Subcutaneous abdominal adipose tissue (tissue), 5 donors: ENCODE measurements at regions not wholly inside any gene's neighbourhood (a gene's known extent, or its start where the extent isn't known, plus 50 kb on each side); places are given as distances from the start of the nearest gene placed in this dataset.

Source experiments
- H3K27ac ChIP-seq: one replicate; pipeline ENCODE4 v1.7.0; 2013; ENCODE audit warnings: low read depth, mild to moderate bottlenecking, inconsistent platforms, low read length, moderate library complexity
- H3K27me3 ChIP-seq, 5 donors: one replicate each; pipeline ENCODE4 v1.7.0; 2013; ENCODE audit warnings: low read length in 5 of 5, inconsistent platforms in 1 of 5; ENCODE audit not compliant: control insufficient read depth in 5 of 5, insufficient read depth in 4 of 5
- H3K36me3 ChIP-seq, 5 donors: one replicate each; pipeline ENCODE4 v1.7.0; 2013; ENCODE audit warnings: low read length in 5 of 5; ENCODE audit not compliant: control insufficient read depth in 5 of 5, insufficient read depth in 5 of 5
- H3K4me1 ChIP-seq, 5 donors: one replicate each; pipeline ENCODE4 v1.7.0; 2013; ENCODE audit warnings: low read length in 5 of 5, mild to moderate bottlenecking in 3 of 5, moderate library complexity in 1 of 5; ENCODE audit not compliant: control insufficient read depth in 5 of 5, insufficient read depth in 5 of 5
- H3K4me3 ChIP-seq, 5 donors: one replicate each; pipeline ENCODE4 v1.7.0; 2013; ENCODE audit warnings: low read length in 5 of 5, low read depth in 1 of 5
- H3K9ac ChIP-seq, 5 donors: one replicate each; pipeline ENCODE4 v1.7.0; 2013; ENCODE audit warnings: low read length in 5 of 5, mild to moderate bottlenecking in 4 of 5, moderate library complexity in 3 of 5
- H3K9me3 ChIP-seq, 5 donors: one replicate each; pipeline ENCODE4 v1.7.0; 2013; ENCODE audit warnings: low read length in 5 of 5; ENCODE audit not compliant: control insufficient read depth in 5 of 5
- donor health status: healthy.
- donor health status: healthy.
- donor health status: healthy.
- donor health status: healthy.
- donor health status: healthy.

DNA sequence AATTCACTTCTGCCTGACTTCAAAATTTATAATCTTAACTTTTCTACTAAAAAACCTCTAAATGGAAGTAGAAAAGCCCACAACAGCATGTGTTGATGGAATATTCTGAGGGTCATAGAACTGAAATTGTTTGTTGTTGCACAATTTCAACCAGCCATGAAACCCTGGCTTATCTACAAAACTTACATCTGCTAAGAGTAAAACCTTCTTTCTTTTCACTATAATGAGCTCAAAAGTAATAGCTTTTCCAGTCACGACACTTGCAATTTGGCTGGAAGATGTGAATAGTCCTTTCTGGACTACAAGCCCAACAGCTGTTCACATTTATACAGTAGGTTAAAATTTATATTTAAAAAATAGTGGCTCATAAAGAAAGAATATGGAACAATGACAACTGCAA, 250.0 kb downstream of the GPAT3 start:
- H3K4me3 ChIP-seq: no peak overlapping the region
- H3K27me3 ChIP-seq: no peaks in the 10 kb centered on the region
- no peak overlapping the region for H3K9ac ChIP-seq
- no peak overlapping the region for H3K27ac ChIP-seq
- H3K4me1 ChIP-seq: no peaks in the 10 kb centered on the region
- no peaks in the 10 kb centered on the region for H3K9me3 ChIP-seq
- no peaks in the 10 kb centered on the region for H3K36me3 ChIP-seq

DNA sequence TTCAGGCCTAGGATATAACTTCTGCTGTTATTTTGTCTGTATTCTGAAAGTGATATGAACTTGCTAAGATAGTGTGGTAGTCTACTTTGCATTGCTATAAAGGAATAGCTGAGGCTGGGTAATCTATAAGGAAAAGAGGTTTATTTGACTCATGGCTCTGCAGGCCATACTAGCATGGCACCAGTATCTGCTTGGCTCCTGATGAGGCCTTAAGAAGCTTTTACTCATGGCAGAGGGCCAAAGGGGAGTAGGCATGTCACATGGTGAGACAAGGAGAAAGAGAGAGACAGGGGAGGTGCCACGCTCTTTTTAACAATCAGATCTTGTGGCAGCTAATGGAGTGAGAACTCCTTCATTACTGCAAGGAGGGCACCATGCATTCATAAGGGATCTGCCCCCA, 247.3 kb downstream of the GPAT3 start:
- Histone ChIP-seq H3K27me3 (peaks cover 0 to 2% (median 0%) of the 10 kb centered on the region in 5 donors), H3K36me3 (no peaks in the 10 kb centered on the region), H3K4me3 (no peak overlapping the region), H3K9me3 (no peaks in the 10 kb centered on the region), H3K4me1 (no peaks in the 10 kb centered on the region), H3K27ac (no peak overlapping the region), H3K9ac (no peak overlapping the region)

DNA sequence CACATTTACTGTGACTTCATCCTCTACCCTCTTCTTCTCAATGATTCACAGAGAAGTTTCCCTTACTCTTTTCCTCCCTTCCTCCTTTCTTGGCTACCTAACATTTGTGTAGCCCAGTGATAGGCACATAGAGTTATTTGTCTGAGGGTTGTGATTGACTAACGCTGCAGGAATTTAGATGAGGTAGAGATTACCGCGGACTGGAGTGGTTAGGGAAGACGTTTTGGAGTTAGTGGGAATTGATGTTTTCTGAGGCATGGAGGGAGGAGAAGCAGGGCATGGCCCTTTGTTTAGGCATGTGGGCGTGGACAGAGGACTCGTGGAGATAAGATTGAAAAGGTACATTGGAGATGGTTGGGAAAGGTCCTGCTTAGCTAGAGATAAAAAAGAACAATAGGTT, 246.7 kb downstream of the GPAT3 start:
- Histone ChIP-seq H3K36me3 (no peaks in the 10 kb centered on the region), H3K4me1 (no peaks in the 10 kb centered on the region), H3K9me3 (no peaks in the 10 kb centered on the region), H3K27me3 (peaks cover 0 to 4% (median 0%) of the 10 kb centered on the region in 5 donors), H3K4me3 (no peak overlapping the region), H3K9ac (no peak overlapping the region), H3K27ac (no peak overlapping the region)

DNA sequence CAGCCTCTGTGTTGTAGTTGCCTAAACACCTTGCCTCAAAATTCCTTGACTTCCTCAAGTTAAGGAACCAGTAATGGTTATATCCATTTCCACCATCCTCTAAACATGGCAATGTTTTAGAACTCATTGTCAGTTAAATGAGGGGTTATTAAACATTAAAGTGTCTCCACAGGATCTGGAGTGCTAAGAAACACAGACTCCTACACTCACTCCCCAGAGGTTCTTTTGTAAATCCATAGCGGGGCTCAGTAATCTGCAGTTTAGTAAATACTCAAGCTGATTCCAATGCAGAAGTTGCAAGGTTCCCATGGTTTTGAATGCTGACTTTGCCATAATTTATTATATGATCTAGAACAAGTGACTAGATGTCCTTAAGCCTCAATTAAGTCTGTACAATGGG, 245.5 kb downstream of the GPAT3 start:
- Histone ChIP-seq H3K4me3 (no peak overlapping the region), H3K27ac (no peak overlapping the region), H3K36me3 (no peaks in the 10 kb centered on the region), H3K9me3 (no peaks in the 10 kb centered on the region), H3K4me1 (no peaks in the 10 kb centered on the region), H3K9ac (no peak overlapping the region), H3K27me3 (peaks cover 0 to 4% (median 0%) of the 10 kb centered on the region in 5 donors)

DNA sequence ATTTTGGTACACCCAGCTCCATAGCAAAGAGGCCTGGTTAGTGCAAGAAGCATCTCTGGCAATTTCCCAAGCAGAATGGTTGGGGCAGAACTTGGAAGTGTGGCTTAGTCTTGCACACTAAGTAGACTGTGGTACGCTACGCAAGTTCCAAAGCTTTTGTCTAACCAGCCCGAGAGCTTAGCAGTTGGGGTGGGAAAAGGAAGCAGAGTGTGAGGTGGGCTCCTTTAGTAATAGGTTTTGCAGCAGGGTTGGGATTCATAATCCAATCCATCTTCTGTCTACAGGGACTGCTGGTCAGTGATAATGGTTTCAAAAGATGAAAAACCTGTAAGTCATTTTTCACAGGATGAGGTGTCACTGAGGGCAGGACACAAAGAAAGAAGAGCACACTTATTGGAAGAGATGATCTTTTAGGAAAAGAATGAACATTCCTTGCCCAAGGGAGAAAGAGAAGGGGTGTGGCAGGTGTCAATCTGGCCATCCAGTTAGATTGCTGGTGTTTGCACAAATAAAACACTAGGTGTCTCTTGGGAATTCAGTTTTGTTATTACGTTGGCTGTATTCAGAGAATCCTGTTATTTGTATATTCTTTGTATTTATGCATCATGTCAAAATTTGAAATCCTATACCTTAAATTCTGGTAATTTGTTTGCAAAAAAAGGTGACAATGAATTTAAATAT, 244.3 kb downstream of the GPAT3 start:
- Histone ChIP-seq H3K9ac (no peak overlapping the region), H3K27ac (no peak overlapping the region), H3K9me3 (no peaks in the 10 kb centered on the region), H3K36me3 (no peaks in the 10 kb centered on the region), H3K27me3 (peaks cover 0 to 4% (median 0%) of the 10 kb centered on the region in 5 donors), H3K4me3 (no peak overlapping the region), H3K4me1 (no peaks in the 10 kb centered on the region)

DNA sequence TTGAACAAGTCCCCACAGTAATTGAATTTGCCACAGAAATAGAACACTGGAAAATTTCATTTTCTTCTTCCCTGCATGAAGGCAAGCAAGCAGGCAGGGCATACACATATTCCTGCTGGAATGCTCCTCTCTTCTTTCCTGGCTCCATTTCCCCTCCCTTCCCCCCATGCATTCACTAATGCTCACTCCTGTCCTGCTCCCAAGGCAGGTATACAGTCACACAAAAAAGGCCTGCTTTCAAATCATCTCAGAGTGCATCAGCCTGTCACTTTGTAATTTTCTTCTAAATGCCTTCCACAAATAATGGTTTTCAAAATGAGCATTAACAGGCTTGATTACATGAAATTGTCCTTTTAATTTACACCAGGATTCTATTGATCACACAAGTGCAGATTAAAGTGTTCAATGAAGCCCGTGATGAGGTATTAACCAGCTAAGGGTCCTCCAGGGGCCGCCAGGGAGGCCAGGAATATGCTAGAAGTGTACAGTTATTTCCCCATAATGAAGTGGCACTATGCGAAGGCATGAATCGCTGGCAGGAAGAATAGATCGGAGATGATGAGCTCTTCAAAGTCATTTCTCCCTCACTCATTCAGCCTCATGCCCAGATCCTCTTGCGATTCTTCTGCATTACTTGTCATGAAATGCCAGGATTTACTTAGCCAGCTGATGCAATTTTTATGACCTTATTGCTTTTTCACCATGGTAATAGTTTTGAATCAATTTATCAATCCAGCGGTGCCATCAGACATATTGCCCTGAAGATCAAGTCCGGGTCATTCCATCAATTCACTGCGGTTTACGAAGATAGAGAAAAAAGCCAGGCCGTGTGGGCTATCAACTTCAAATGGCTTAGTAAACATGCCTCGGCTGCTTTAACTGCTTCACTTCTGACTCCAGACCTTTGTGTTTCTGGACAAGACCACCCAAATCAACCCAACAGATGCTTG, 243.5 kb downstream of the GPAT3 start:
- H3K27me3 ChIP-seq: peaks cover 0 to 4% (median 0%) of the 10 kb centered on the region in 5 donors

DNA sequence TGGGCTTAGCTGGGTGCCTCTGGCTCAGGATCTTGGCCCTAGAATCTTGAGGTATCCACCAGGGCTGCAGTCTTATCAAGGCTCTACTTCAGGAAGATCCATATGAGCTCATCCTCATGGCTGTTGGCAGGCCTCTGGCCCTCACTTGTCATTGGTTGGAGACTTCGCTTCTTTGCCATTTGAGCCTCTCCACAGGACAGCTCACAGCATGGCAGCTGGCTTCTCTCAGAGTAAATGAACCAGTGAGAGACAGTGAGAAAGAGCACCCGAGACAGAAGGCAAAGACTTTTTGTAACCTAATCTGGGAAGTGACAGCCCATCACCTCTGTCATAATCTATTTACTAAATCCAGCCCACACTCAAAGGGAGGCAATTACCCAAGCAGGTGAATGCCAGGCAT, 236.8 kb downstream of the GPAT3 start:
- Histone ChIP-seq H3K27ac (no peak overlapping the region), H3K27me3 (no peaks in the 10 kb centered on the region), H3K9me3 (no peaks in the 10 kb centered on the region), H3K4me3 (no peak overlapping the region), H3K4me1 (no peaks in the 10 kb centered on the region), H3K36me3 (no peaks in the 10 kb centered on the region), H3K9ac (no peak overlapping the region)

More for the DNA sequence above, 243.5 kb downstream of the GPAT3 start:
- Histone ChIP-seq H3K4me3 (no peak overlapping the region), H3K9me3 (no peaks in the 10 kb centered on the region), H3K4me1 (no peaks in the 10 kb centered on the region), H3K36me3 (no peaks in the 10 kb centered on the region), H3K9ac (no peak overlapping the region), H3K27ac (no peak overlapping the region)

DNA sequence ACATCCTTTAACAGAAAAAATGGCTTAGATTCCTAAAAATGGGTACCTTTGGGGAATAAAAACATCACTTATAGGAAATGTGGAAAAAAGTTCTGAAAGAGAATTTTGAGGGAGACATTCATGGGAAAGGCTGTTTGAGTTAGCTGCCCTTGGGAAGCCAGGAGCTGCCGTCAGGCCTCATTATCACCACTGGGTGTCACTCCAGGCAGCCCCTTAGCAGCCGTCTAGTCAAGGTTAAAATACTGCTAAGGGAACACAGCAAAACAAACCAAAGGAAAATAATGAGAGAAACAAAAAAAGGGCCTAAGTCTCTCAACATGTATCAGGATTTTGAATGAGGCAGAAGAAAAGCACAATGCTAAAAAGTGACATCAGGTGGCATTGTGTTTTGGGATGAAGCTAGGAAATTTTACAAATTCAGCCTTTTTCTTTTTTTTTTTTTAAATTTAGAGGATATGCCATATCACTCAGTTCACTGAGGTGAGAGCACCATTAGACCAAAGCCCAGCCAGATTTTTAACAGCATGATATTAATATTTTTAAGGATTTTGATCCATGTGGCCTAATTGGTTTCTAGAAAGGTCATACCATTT, 235.3 kb downstream of the GPAT3 start:
- H3K4me3 ChIP-seq: no peak overlapping the region
- no peaks in the 10 kb centered on the region for H3K27me3 ChIP-seq
- no peaks in the 10 kb centered on the region for H3K4me1 ChIP-seq
- no peaks in the 10 kb centered on the region for H3K9me3 ChIP-seq
- no peaks in the 10 kb centered on the region for H3K36me3 ChIP-seq
- no peak overlapping the region for H3K9ac ChIP-seq
- no peak overlapping the region for H3K27ac ChIP-seq

DNA sequence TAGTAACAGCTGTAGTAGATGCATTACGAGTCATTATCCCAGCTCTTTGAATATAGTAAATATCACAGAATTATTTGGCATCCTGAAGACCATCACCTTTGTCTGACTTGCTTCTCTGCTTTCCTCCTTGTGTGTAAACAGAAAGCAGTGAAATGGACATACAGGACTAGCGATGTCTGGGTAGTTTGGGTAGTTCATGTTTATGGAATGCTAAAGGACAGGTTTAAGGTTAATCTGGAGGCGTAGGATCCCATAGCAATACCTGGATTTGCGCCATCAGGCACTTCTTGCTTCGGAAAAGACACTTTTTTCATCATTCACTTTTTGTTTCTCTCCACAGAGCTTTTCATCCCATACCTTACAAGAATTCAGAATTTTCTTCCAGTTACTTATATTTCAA, 232.2 kb downstream of the GPAT3 start:
- Histone ChIP-seq H3K9ac (no peak overlapping the region), H3K4me1 (no peaks in the 10 kb centered on the region), H3K9me3 (no peaks in the 10 kb centered on the region), H3K4me3 (no peak overlapping the region), H3K27ac (no peak overlapping the region), H3K27me3 (no peaks in the 10 kb centered on the region), H3K36me3 (no peaks in the 10 kb centered on the region)

DNA sequence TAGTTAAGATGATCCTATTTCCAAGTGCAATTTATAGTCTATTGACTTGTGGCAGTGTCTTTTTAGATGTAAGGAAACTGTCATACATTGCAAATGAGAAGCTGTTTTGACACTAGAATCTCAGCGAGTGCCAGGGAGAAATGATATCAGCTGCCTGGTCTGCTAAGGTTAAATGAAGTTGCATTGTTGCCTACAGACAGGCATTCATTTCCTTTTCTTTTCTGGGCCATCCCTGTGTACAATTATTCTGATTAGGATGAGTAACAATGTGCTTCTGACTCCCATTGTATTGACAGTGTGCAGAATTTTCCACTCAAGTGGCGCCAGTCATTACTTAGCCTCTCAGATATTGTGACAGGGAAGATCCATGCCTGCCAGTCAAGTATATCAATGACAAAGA, 231.2 kb downstream of the GPAT3 start:
- Histone ChIP-seq H3K27ac (no peak overlapping the region), H3K4me1 (no peaks in the 10 kb centered on the region)

More for the DNA sequence above, 231.2 kb downstream of the GPAT3 start:
- H3K9me3 ChIP-seq: no peaks in the 10 kb centered on the region
- no peaks in the 10 kb centered on the region for H3K27me3 ChIP-seq
- H3K9ac ChIP-seq: no peak overlapping the region
- no peaks in the 10 kb centered on the region for H3K36me3 ChIP-seq
- no peak overlapping the region for H3K4me3 ChIP-seq
